H9 (cell line): ENCODE measurements at regions not wholly inside any gene's neighbourhood (a gene's known extent, or its start where the extent isn't known, plus 50 kb on each side); places are given as distances from the start of the nearest gene placed in this dataset.

ENCODE experiments used
- DNase-seq: peaks from one replicate; pipeline ENCODE4 v3.0.0-alpha.2; 2017
- H2AFZ ChIP-seq: one replicate; pipeline ENCODE4 v1.6.1; 2013; ENCODE audit warnings: mild to moderate bottlenecking, low read length, control low read depth, moderate library complexity
- H2AK5ac ChIP-seq: 2 replicates; pipeline ENCODE4 v1.6.1; 2013; ENCODE audit warnings: low read length, control low read depth, mixed read lengths; ENCODE audit not compliant: insufficient read length
- H2BK120ac ChIP-seq: one replicate; pipeline ENCODE4 v1.6.1; 2013; ENCODE audit warnings: low read depth, mild to moderate bottlenecking, low read length, control low read depth, inconsistent platforms; ENCODE audit not compliant: poor library complexity, severe bottlenecking
- H2BK12ac ChIP-seq: 2 replicates; pipeline ENCODE4 v1.6.1; 2013; ENCODE audit warnings: low read length, control low read depth, mixed read lengths, low read depth; ENCODE audit not compliant: insufficient read length
- H2BK15ac ChIP-seq: 2 replicates; pipeline ENCODE4 v1.6.1; 2013; ENCODE audit warnings: low read depth, low read length, control low read depth
- H2BK20ac ChIP-seq: one replicate; pipeline ENCODE4 v1.6.1; 2013; ENCODE audit warnings: low read depth, mild to moderate bottlenecking, low read length, control low read depth, inconsistent platforms; ENCODE audit not compliant: poor library complexity, severe bottlenecking
- H2BK5ac ChIP-seq: 2 replicates; pipeline ENCODE4 v1.6.1; 2013; ENCODE audit warnings: low read length, control low read depth, mixed read lengths; ENCODE audit not compliant: insufficient read length
- H3K14ac ChIP-seq: 2 replicates; pipeline ENCODE4 v1.6.1; 2013; ENCODE audit warnings: low read length, control low read depth; ENCODE audit not compliant: insufficient read depth
- H3K18ac ChIP-seq: 2 replicates; pipeline ENCODE4 v1.6.1; 2013; ENCODE audit warnings: low read depth, mild to moderate bottlenecking, mixed read lengths, low read length, control low read depth; ENCODE audit not compliant: insufficient read length
- H3K23ac ChIP-seq: 2 replicates; pipeline ENCODE4 v1.6.1; 2013; ENCODE audit warnings: low read length, control low read depth, mixed read lengths, low read depth; ENCODE audit not compliant: insufficient read length
- H3K23me2 ChIP-seq: 2 replicates; pipeline ENCODE4 v1.6.1; 2013; ENCODE audit warnings: low read depth, mild to moderate bottlenecking, mixed read lengths, low read length, control low read depth; ENCODE audit not compliant: insufficient read length, poor library complexity, severe bottlenecking
- H3K27ac ChIP-seq: 2 replicates; pipeline ENCODE4 v1.5.1; 2013; ENCODE audit warnings: low read length, control low read depth, mixed read lengths, low read depth; ENCODE audit not compliant: insufficient read length
- H3K27me3 ChIP-seq: 2 replicates; pipeline ENCODE4 v1.6.1; 2013; ENCODE audit warnings: low read length, control low read depth, inconsistent platforms; ENCODE audit not compliant: insufficient read depth
- H3K4ac ChIP-seq: 2 replicates; pipeline ENCODE4 v1.6.1; 2013; ENCODE audit warnings: low read depth, mild to moderate bottlenecking, control low read depth, inconsistent platforms, low read length, moderate library complexity
- H3K4me1 ChIP-seq: 2 replicates; pipeline ENCODE4 v1.6.1; 2013; ENCODE audit warnings: low read length, control low read depth, inconsistent platforms; ENCODE audit not compliant: insufficient read depth
- H3K4me2 ChIP-seq: 2 replicates; pipeline ENCODE4 v1.6.1; 2013; ENCODE audit warnings: low read length, control low read depth, mixed read lengths; ENCODE audit not compliant: insufficient read length, insufficient read depth
- H3K56ac ChIP-seq: 2 replicates; pipeline ENCODE4 v1.6.1; 2013; ENCODE audit warnings: low read depth, mild to moderate bottlenecking, mixed read lengths, low read length, control low read depth; ENCODE audit not compliant: insufficient read length
- H3K79me1 ChIP-seq: 2 replicates; pipeline ENCODE4 v1.6.1; 2013; ENCODE audit warnings: low read depth, mild to moderate bottlenecking, moderate library complexity, low read length, control low read depth, inconsistent platforms; ENCODE audit not compliant: insufficient read depth, poor library complexity, severe bottlenecking
- H3K79me2 ChIP-seq: 2 replicates; pipeline ENCODE4 v1.6.1; 2013; ENCODE audit warnings: low read length, control low read depth, inconsistent platforms; ENCODE audit not compliant: insufficient read depth
- H3K9ac ChIP-seq: 2 replicates; pipeline ENCODE4 v1.6.1; 2013; ENCODE audit warnings: low read length, control low read depth, mixed read lengths; ENCODE audit not compliant: insufficient read length; ENCODE audit errors: extremely low read depth
- H3K9me3 ChIP-seq: one replicate; pipeline ENCODE4 v1.6.1; 2013; ENCODE audit warnings: low read depth, low read length, inconsistent platforms; ENCODE audit not compliant: control insufficient read depth
- H3T11ph ChIP-seq: one replicate; pipeline ENCODE4 v1.6.1; 2013; ENCODE audit warnings: mild to moderate bottlenecking, low read length, control low read depth, inconsistent platforms
- H4K20me1 ChIP-seq: one replicate; pipeline ENCODE4 v1.6.1; 2013; ENCODE audit not compliant: control insufficient read depth, insufficient read length, insufficient read depth
- H4K5ac ChIP-seq: 2 replicates; pipeline ENCODE4 v1.6.1; 2013; ENCODE audit warnings: low read depth, mild to moderate bottlenecking, mixed read lengths, low read length, control low read depth; ENCODE audit not compliant: insufficient read length
- H4K8ac ChIP-seq: replicated peaks from 2 replicates; pipeline ENCODE4 v1.6.1; 2013; ENCODE audit warnings: low read length, control low read depth, mixed read lengths, low read depth; ENCODE audit not compliant: insufficient read length
- H4K91ac ChIP-seq: 2 replicates; pipeline ENCODE4 v1.6.1; 2013; ENCODE audit warnings: low read depth, mild to moderate bottlenecking, moderate library complexity, mixed read lengths, low read length, control low read depth; ENCODE audit not compliant: insufficient read length
- H3K27ac Mint-ChIP-seq, 3 experiments: 2 replicates in 2 of 3; 3 replicates in 1 of 3; pipeline ENCODE4 v1.8.0; 2020 to 2021; ENCODE audit warnings: mixed read lengths in 3 of 3, mild to moderate bottlenecking in 1 of 3, moderate library complexity in 1 of 3
- H3K27me3 Mint-ChIP-seq: 2 replicates; pipeline ENCODE4 v1.8.0; 2021; ENCODE audit warnings: low read depth, mild to moderate bottlenecking, moderate library complexity, mixed read lengths
- H3K36me3 Mint-ChIP-seq, 3 experiments: 2 replicates in 2 of 3; 3 replicates in 1 of 3; pipeline ENCODE4 v1.8.0; 2020 to 2021; ENCODE audit warnings: low read depth in 3 of 3, mixed read lengths in 3 of 3; ENCODE audit not compliant: insufficient read depth in 1 of 3
- H3K4me1 Mint-ChIP-seq, 2 experiments: 2 replicates each; pipeline ENCODE4 v1.8.0; 2020; ENCODE audit warnings: mixed read lengths in 2 of 2
- H3K4me3 Mint-ChIP-seq, 2 experiments: 2 replicates in 1 of 2; 3 replicates in 1 of 2; pipeline ENCODE4 v1.8.0; 2020 to 2021; ENCODE audit warnings: mild to moderate bottlenecking in 2 of 2, mixed read lengths in 2 of 2, moderate library complexity in 1 of 2
- H3K9me3 Mint-ChIP-seq, 2 experiments: 2 replicates in 1 of 2; 3 replicates in 1 of 2; pipeline ENCODE4 v1.8.0; 2020; ENCODE audit warnings: mild to moderate bottlenecking in 2 of 2, mixed read lengths in 2 of 2, moderate library complexity in 1 of 2
- WGBS: extraction: QIAGEN DNeasy Blood & Tissue Kit; methylation state at CpG from one replicate; pipeline ENCODE4 v1.1.7; 2013; ENCODE audit warnings: missing lambda C conversion rate, low lambda C conversion rate, mixed read lengths; ENCODE audit not compliant: insufficient read length; ENCODE audit errors: extremely low coverage; 5-methylcytosine and 5-hydroxymethylcytosine counted together
- TF ChIP-seq, protein P1 (sequence below): fragments of 200-600 bp; sonication (generic); conservative IDR thresholded peaks from 3 replicates; pipeline ENCODE4 v1.8.0; 2021; ENCODE audit warnings: antibody characterized with exemption, mild to moderate bottlenecking

DNA sequence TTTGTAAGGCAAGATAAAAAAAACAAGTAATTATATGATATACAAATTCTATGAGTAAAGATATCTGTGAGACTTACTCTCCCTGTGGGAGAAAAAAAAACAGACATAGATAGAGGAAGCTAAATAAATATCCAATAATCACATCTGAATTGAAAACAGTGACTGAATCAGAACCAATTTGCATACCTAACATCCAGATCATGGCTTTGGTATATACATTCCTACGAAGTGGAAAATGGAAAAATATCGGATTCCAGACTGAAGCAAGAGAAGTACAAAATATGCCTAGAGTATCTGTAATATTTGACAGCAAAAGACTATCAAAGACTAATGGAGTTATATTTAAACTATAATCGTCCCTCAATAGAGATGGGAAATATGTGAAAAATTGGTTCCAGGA, 1108.1 kb upstream of the CHAC2 start:
- no peak overlapping the region for H3K14ac ChIP-seq
- H3K23ac ChIP-seq: no peak overlapping the region
- H2BK5ac ChIP-seq: no peak overlapping the region
- Mint-ChIP-seq H3K4me1 (no peaks in the 10 kb centered on the region), H3K27ac (no peak overlapping the region), H3K36me3 (no peaks in the 10 kb centered on the region), H3K9me3 (no peaks in the 10 kb centered on the region), H3K27me3 (no peaks in the 10 kb centered on the region), H3K4me3 (no peak overlapping the region)
- no peak overlapping the region for H2BK15ac ChIP-seq
- no peak overlapping the region for H2AFZ ChIP-seq
- H4K8ac ChIP-seq: no peak overlapping the region
- H2BK12ac ChIP-seq: no peak overlapping the region
- TF ChIP-seq, protein P1, sequence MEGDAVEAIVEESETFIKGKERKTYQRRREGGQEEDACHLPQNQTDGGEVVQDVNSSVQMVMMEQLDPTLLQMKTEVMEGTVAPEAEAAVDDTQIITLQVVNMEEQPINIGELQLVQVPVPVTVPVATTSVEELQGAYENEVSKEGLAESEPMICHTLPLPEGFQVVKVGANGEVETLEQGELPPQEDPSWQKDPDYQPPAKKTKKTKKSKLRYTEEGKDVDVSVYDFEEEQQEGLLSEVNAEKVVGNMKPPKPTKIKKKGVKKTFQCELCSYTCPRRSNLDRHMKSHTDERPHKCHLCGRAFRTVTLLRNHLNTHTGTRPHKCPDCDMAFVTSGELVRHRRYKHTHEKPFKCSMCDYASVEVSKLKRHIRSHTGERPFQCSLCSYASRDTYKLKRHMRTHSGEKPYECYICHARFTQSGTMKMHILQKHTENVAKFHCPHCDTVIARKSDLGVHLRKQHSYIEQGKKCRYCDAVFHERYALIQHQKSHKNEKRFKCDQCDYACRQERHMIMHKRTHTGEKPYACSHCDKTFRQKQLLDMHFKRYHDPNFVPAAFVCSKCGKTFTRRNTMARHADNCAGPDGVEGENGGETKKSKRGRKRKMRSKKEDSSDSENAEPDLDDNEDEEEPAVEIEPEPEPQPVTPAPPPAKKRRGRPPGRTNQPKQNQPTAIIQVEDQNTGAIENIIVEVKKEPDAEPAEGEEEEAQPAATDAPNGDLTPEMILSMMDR: no peak
- H3K79me1 ChIP-seq: no peaks in the 10 kb centered on the region
- H3K27me3 ChIP-seq: no peaks in the 10 kb centered on the region
- no peak overlapping the region for H4K5ac ChIP-seq
- H3T11ph ChIP-seq: no peak overlapping the region
- H3K4me1 ChIP-seq: no peaks in the 10 kb centered on the region
- no peak overlapping the region for H2BK120ac ChIP-seq
- H3K79me2 ChIP-seq: no peaks in the 10 kb centered on the region
- H2AK5ac ChIP-seq: no peak overlapping the region
- no CpG with 5 or more reads among the region's 3 CpGs for WGBS
- H4K20me1 ChIP-seq: no peaks in the 10 kb centered on the region
- H3K9ac ChIP-seq: no peak overlapping the region
- no peak for DNase-seq
- no peak overlapping the region for H2BK20ac ChIP-seq
- H3K9me3 ChIP-seq: no peaks in the 10 kb centered on the region
- no peak overlapping the region for H3K4me2 ChIP-seq
- H3K18ac ChIP-seq: no peak overlapping the region
- H4K91ac ChIP-seq: no peak overlapping the region
- no peak overlapping the region for H3K56ac ChIP-seq
- no peak overlapping the region for H3K27ac ChIP-seq
- no peaks in the 10 kb centered on the region for H3K23me2 ChIP-seq
- H3K4ac ChIP-seq: no peak overlapping the region
